Suprapubic skin (tissue), 3 donors: ENCODE measurements at regions not wholly inside any gene's neighbourhood (a gene's known extent, or its start where the extent isn't known, plus 50 kb on each side); places are given as distances from the start of the nearest gene placed in this dataset.

Experiments
- CTCF ChIP-seq, 2 donors: fragments of 200-600 bp in 1 of 2; fragments of 450-650 bp in 1 of 2; sonication (generic) in 1 of 2; IDR thresholded peaks; one replicate each; pipeline ENCODE4 v1.5.1; 2016 to 2019; ENCODE audit warnings: antibody characterized with exemption in 2 of 2, mild to moderate bottlenecking in 1 of 2, moderate library complexity in 1 of 2
- POLR2AphosphoS5 ChIP-seq, 3 donors: sonication (generic); formaldehyde crosslinking; IDR thresholded peaks; one replicate each; pipeline ENCODE4 v1.6.1; 2017; ENCODE audit warnings: antibody characterized with exemption in 3 of 3

DNA sequence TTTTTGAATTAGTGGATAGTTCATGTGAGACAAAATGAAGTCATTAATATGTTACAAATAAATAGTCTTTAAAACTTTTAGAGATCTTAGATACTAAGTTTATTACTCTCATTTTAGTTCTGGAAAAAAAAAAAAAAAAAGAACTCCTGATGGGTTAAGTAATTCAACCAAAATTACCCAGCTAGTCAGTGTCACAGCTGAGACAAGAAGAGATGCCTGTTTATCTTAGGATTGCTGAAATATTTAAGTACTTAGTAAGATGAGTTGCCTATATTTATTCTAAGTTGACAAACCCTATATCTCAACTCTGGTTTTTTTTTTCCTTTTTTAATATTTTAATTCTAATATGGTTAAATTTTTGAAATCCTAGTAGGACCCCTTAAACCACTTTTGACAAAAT, 781.0 kb upstream of the LRRN3 start:
- TF ChIP-seq CTCF (IDR thresholded peaks at IDR 0.05): no peak
- TF ChIP-seq POLR2AphosphoS5 (IDR thresholded peaks at IDR 0.05): no peak
